ENCODE measurements at regions not wholly inside any gene's neighbourhood (a gene's known extent, or its start where the extent isn't known, plus 50 kb on each side); places are given as distances from the start of the nearest gene placed in this dataset.

DNA sequence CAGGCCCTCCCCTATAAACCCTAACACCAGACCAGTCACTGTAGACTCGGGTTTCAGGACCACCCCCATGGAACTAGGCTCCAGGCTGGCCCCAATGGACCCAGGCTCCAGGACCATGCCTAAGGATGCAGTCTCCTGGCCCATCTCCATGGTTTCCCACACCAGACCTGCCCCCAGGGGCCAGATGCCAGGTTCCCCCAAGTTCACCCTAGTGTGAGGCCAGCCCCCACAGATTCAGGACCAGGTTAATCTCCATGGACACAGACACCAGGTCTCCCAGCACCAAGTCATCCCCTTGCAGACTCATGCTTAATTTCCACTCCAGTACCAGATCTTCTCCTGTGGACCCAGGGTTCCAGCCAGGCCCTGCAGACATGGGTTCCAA lies 103.8 kb upstream of the LANCL2 start:
- in situ Hi-C loops (cut with MboI; ENCODE audit: low sequenced_read_pairs) = loop anchor here (25.0 kb wide), 1 partner anchor 474 kb away; no protein-coding TSS in a partner anchor

DNA sequence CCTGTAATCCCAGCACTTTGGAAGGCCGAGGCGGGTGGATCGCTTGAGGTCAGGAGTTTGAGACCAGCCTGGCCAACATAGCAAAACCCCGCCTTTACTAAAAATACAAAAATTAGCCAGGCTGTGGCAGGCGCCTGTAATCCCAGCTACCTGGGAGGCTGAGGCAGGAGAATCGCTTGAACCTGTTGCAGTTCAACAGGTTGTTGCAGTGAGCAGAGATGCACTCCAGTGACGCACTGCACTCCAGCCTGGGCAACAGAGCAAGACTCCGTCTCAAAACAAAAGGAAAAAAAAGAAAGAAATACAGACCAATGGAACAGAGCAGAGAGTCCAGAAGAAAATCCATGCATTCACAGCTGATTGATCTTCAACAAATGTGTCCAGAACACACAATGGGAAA lies 99.8 kb upstream of the LANCL2 start:
- in situ Hi-C loops (cut with MboI; ENCODE audit: low sequenced_read_pairs) = loop anchor here (25.0 kb wide), 1 partner anchor 478 kb away; no protein-coding TSS in a partner anchor

DNA sequence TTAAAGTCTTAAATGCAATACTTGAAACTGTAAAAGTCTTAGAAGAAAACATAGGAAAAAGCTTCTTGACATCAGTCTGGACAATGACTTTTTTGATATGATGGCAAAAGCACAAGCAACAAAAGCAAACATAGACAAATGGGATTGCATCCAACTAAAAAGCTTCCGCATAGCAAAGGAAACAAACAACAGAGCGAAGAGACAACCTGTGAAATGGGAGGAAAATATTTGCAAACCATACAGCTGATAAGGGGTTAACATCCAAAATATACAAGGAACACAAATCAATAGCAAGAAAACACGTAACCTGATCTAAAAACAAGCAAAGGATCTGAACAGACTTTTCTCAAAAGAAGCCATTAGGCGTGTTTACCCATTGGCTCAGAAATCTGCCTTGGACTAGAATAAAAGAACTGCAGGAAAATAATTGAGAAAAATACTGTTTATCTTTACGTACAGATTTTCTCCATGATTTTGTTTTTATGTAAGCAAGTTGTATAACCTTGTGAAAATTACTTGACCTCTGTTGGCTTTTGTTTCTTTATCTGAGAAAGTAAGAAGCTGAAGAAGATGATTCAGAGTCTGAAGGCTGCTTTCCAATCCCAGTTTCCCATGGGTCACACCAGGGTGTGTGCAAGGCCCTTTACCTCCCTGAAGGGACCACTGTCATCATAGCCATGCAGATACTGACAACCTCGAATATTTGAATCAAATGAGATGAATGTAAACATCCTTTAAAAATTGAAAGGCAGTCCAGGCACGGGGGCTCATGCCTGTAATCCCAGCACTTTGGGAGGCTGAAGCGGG lies 99.1 kb upstream of the LANCL2 start:
- in situ Hi-C loops (cut with MboI; ENCODE audit: low sequenced_read_pairs) = loop anchor here (25.0 kb wide), 1 partner anchor 479 kb away; no protein-coding TSS in a partner anchor

DNA sequence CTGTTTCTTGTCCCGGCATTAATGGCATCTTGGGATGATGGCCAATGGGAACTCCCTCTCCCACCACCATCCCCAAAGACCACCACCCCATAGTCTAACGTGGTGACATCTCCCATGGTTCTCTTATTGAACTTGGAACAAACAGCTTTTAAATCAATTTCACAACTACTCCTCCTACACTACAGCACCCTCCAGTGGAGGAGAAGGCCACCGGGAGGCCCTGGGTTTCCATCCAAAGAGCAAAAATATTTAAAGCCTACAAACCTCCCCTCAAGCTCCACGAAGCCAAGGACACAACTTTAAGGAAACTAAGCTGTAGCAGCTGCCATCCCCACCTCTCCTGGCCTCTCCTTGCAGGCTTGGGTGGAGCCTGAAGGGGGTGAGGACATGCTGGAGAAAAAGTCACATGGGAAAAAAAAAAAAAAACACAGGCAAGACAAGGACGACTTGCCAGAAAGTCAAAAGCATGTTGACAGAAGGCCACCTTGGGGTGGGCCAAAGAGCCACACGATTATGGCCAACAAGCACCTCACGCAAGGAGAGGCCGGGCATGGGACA lies 94.0 kb upstream of the LANCL2 start:
- in situ Hi-C loops (cut with MboI; ENCODE audit: low sequenced_read_pairs) = loop anchor here (25.0 kb wide), 1 partner anchor 484 kb away; no protein-coding TSS in a partner anchor

DNA sequence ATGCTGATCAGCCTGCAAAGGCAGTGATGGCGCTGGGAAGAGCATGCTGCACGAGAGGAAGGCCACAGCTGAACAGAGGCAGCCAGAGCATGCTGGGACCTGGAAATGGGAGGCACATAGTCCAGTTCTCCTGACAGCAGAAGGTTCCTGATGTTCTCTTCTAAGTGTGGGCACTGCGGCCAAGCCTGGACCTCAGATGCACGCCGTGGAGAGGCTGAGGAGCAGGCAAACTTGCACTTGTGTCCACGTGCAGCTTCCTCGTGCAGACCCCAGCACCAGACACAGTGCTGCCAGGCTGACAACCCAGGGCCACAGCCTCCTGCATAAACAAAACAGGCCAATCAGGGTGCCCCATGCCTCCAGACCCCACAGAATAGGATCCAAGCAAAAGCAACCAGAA lies 93.5 kb upstream of the LANCL2 start:
- in situ Hi-C loops (cut with MboI; ENCODE audit: low sequenced_read_pairs) = loop anchor here (25.0 kb wide), 1 partner anchor 484 kb away; no protein-coding TSS in a partner anchor

DNA sequence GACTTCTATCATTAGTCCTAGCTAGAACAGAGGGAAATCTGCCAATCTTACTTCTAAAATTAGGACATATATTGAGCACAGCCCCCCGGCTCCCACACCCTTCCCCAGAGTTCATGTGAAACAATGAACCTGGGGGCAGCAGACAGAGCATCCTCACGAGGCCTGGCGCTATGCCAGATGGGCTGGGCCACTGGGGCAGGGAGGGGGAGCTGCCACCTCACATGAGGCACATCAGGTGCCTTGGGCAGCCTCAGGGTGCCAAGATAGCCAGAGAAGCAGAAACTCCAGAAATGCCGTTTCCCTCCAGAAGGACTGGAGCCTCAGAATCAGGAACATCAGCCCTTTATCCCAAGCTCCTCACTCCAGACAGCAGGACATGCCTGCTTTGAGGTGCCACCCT lies 92.8 kb upstream of the LANCL2 start:
- in situ Hi-C loops (cut with MboI; ENCODE audit: low sequenced_read_pairs) = loop anchor here (25.0 kb wide), 1 partner anchor 485 kb away; no protein-coding TSS in a partner anchor

DNA sequence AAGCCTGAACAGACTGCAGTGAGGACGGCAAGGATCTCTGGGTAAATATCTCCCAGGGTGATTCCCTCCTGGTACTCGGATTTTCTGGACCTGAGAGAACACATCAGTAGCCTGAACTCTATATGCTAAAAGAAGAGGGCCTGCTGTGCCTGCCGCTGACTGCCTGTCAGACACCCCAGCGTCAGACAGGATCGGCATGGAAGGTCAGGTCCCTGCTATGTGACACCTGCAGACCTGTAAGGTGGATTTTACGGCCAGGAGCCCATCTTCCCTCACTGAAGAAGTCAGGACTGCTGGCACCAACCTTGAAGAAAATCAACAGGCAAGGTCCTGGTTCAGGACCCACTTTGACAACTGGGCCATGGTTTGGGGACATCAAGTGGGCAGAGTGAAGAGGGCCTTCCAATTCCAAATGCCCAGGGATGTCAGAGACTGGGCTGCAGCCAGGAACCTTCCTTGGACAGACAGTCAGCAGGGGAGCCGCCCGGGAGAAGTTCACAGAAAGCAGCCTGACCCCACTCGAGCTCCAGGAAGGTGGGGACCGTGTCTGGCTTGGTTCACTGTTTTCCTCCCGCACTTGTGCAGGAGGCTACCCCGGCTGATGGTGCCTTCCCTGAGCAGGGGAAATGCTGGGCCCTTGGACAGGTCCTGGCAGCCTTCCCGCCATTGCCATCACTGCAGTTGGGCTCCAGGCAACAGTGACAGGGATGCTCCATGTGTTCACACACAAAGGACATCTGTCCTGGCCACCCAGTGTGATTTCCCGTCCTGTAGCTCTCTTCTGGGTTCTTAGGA lies 91.8 kb upstream of the LANCL2 start:
- in situ Hi-C loops (cut with MboI; ENCODE audit: low sequenced_read_pairs) = loop anchor here (25.0 kb wide), 1 partner anchor 486 kb away; no protein-coding TSS in a partner anchor

DNA sequence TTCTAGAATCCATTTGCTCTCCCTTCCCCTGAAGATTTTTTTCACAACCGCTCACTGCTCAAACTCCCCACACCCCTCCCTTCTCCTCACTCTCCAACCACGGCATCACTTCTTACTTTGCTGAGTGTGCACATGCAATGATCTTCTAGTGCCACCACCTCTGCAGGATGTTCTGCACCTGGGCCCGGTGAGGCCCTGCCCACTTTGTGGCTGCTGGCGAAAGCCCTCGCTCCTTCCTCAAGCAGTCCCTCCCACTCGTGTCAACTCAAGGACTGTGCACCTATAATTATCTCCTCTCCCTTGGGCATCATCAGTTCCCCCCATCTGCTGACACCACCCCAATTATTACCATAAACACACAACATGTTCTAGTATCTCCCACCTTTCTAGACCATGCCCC lies 91.0 kb upstream of the LANCL2 start:
- in situ Hi-C loops (cut with MboI; ENCODE audit: low sequenced_read_pairs) = loop anchor here (25.0 kb wide), 1 partner anchor 487 kb away; no protein-coding TSS in a partner anchor

DNA sequence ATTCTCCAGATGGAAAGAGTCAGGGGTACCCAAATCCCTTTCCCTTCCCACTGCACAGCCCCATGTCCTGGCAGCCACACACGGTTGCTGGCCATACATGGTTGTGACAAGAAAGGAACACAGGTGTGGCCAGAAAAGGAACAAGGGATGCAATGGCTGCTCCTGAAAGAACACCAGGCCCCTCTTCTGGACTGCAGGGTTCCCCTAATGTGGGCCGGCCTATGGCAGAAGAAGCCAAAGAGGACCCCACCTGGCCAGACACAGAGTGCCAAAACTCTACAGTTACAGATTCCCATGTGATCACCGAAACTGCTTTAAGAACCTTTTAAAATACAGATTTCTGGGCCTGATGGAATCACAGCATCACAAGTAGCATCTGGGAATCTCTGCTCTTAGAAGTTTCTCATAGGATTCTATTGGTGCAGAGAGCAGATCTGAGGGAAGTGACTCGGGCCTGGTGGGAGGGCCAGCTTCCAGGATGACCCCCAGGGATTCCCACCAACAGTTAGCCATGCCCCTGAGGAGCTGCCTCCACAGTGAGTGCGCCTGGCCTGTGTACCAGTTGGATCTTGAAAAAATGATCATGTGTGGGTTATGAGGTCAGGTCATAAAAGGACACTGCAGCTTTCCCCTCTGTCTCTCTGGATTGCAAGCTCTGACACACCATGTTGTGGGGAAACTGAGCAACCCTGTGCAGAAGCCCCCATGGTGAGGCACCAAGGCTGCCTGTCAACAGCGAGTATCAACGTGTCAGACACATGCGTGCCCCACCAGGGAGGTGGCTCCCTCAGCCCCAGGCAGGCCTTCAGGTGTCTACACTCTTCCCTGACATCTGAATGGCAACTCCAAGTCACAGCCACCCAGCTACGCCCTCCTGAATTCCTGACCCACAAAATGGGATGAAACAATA lies 89.6 kb upstream of the LANCL2 start:
- in situ Hi-C loops (cut with MboI; ENCODE audit: low sequenced_read_pairs) = no loop called here

DNA sequence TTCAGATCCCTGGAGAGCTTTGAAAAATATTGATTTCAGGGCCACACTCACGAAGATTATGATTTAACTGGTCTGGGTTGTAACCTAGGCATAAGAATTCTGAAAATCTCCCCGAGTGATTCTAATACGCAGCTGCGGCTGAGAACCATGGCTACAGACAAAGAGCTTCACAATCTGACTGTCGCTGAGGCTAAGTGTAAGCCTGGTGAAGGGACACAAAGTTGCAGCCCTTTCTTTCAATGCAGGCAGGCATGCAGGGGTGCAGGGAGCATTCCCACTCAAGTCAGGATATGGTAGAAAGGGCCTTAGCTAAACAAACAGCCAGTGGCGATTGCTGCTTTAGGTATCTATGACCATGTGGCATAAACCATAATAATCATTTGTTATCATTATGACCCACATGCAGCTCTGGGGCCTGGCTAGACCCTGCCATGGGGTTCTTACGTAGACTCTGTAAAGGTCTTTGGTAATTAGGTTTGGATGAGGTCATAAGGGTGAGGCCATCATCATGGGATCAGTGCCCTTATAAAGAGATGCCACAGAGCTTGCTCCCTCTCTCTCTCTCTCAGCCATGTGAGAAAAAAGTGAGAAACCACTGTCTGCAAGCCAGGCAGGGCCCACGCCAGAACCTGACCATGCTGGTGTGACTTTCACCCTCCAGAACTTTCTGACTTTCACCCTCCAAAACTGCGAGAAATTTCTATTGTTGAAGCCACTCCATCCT lies 88.4 kb upstream of the LANCL2 start:
- in situ Hi-C loops (cut with MboI; ENCODE audit: low sequenced_read_pairs) = no loop called here

DNA sequence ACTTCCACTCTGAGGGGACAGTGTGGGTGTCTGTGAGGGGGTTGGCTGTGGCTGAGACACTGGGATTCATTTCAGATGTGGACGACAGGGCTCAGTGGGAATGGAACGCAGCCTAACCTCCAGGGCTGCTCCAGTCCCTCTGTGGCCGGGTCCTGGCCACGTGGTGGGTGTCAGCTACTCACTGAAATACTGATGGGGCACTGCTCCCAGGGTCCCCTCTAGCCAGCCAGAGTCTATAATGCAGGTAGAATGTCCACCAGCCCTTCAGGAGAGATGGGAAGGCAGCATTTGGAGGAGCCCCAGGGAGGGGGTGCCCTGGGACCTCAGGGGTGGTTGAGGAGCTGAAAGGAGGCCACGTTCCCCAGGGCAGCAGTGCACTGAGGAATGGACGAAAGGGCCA lies 87.2 kb upstream of the LANCL2 start:
- in situ Hi-C loops (cut with MboI; ENCODE audit: low sequenced_read_pairs) = no loop called here

DNA sequence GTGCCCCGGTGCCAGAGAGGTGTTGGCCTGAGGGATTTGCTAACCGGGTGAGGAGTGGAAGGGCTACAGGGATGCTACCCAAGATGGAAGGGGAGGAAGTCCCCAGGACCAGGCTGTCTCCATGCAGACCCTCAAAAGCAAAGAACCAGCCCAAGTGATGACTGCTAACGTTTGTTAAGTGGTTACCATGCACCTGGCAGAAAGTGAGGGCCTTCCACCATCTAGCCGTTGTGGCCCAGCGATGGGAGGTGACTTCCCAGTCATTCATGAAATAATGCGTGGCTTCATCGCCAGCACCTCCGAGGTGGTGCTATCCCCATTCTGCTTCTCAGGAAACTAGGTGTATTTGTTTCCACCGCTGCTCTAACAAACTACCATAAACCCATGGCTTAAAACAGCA lies 86.8 kb upstream of the LANCL2 start:
- in situ Hi-C loops (cut with MboI; ENCODE audit: low sequenced_read_pairs) = no loop called here

DNA sequence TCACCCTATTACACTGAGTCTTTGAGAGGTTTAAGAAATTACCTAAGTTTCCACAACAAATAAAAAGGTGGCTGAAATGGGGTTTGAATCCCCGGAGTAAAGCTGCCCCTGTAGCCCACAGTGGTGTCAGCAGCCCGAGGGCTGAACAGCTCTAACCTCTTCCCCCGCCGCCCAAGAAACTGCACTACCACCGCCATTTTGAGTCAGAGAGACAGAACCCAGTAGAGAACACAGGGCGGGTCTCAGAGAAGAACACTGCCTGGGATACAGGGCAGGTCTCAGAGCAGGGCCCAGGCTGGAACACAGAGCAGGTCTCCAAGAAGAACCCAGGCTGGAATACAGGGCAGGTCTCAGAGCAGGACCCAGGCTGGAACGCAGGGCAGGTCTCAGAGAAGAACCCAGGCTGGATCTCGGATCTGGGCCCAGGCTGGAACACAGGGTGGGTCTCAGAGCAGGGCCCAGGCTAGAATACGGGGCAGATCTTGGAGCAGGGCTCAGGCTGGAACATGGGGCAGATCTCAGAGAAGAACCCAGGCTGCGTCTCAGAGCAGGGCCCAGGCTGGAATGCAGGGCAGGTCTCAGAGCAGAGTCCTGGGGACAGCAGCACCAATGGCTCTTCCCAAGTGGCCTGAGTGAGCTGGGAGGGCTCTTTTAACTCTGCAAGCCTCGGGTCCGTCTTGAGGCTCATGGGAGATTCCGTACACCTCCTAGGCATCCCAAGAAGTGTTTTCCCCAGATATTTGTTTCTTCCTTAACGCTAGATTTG lies 85.9 kb upstream of the LANCL2 start:
- in situ Hi-C loops (cut with MboI; ENCODE audit: low sequenced_read_pairs) = no loop called here

DNA sequence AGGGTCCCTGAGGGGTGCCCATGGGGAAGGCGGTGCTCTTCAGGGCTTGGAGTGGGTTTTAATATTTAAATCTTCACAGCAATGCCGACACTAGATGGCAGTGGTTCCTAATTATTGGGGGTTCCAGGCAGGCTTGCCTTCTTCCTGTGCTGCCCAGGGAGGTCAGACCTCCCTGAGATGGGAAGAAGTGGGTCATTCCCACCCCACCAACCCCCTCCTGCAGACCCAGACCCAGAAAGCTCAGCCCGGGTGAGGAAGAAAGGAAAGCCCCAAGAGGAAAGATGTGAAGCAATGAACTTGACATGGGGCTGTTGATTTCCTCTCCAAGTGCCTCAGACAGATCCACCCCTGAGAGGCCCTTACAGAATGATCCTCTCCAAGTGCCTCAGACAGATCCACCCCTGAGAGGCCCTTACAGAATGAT lies 85.1 kb upstream of the LANCL2 start:
- in situ Hi-C loops (cut with MboI; ENCODE audit: low sequenced_read_pairs) = no loop called here

DNA sequence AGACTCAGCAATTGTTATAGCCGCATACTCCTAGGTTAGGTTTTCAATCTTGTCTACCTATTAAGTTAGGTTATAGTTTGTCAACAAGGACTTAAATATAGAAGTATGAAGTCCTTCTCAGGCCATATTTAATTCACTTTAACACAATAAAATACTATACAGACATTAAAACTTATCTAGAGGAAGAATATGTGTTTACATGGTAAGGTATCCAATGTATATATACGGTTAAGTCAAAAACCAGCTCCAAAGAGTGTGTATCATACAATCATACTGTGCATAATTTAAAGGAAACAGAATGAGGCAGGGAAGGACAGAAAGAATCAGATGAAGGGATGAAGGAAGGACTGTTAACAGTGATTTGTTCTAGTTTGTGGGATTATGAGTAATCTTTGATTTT lies 79.5 kb upstream of the LANCL2 start:
- in situ Hi-C loops (cut with MboI; ENCODE audit: low sequenced_read_pairs) = no loop called here

DNA sequence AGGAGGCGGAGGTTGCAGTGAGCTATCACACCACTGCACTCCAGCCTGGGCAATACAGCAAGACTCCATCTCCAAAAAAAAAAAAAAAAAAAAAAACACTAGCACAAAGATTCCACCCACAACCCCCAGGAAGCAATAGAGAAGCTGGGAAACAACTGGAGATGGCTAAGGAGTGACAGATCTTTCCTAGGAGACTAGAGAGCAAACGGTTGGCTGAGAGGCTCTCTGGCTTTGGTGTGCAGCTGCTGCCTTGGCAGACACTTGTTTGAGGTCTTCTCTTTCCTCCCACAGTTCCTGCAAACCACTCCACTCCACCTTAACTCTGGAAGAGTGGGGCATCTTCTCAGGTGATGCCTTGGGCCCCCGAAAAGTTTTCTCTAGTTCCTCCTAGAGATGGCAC lies 78.5 kb upstream of the LANCL2 start:
- in situ Hi-C loops (cut with MboI; ENCODE audit: low sequenced_read_pairs) = no loop called here

DNA sequence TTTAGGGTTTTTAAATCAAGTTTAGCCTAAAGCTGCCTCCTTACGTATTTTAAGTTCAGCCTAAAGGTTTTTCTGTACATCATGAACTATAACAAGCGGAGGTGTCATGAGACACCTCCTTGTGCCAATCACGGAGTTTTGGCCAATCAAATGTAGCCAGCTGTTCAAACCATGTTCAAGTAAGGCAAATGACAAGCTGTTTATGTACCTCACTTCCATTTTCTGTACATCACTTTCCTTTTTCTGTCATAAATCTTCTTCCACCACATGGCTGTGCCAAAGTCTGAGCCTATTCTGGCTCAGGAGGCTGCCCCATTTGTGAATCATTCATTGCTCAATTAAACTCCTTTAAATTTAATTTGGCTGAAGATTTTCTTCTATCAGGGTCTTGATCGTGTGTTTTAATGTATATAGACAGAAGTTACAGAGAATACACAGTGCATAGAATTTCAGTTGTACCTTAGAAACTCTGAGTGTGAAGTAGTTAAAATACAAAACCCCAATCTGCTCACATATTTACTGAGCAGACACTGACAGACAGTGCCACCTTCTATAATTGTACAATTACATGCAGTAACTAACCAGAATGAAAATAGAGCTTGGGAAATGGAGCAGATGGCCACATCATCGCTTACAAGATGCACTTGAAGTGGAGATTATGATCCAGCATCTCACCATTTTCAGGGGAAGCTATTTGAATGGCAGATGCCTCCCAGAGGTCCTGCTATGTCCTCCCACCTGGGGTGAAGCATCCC lies 76.9 kb upstream of the LANCL2 start:
- in situ Hi-C loops (cut with MboI; ENCODE audit: low sequenced_read_pairs) = no loop called here

DNA sequence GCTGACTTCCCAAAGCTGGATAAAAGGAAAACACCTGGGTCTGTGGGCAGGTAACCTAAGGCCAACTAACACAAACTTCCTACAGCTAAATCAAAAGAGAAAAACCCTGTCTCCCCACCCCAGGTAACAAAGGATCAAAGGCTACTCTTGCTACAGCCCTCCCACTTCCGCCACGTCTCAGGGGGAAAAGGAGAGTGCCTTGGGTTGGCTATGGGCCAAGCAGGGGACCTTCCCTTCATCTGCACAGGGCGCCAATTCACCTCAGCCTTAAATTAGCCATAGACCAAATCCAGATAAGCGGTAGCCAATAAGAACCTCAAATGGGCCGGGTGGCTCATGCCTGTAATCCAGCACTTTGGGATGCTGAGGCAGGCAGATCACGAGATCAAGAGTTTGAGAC lies 69.1 kb upstream of the LANCL2 start:
- in situ Hi-C loops (cut with MboI; ENCODE audit: low sequenced_read_pairs) = no loop called here

Data from hTERT RPE-1 (cell line).